Trophoblast cell (in vitro differentiated cells and primary cell): ENCODE measurements at regions not wholly inside any gene's neighbourhood (a gene's known extent, or its start where the extent isn't known, plus 50 kb on each side); places are given as distances from the start of the nearest gene placed in this dataset.

Experiments
- DNase-seq, 2 donors: peaks; one replicate each; pipeline ENCODE4 v3.0.0-alpha.2; 2016
- H2AFZ ChIP-seq: 2 replicates; pipeline ENCODE4 v1.6.1; 2013; ENCODE audit warnings: low read length, moderate library complexity, mild to moderate bottlenecking; ENCODE audit not compliant: insufficient read depth, poor library complexity
- H2AK5ac ChIP-seq: 2 replicates; pipeline ENCODE4 v1.6.1; 2013; ENCODE audit warnings: mild to moderate bottlenecking, low read length
- H2BK120ac ChIP-seq: 2 replicates; pipeline ENCODE4 v1.6.1; 2013; ENCODE audit warnings: low read length, mild to moderate bottlenecking, moderate library complexity; ENCODE audit not compliant: insufficient read depth, poor library complexity
- H2BK12ac ChIP-seq: 2 replicates; pipeline ENCODE4 v1.6.1; 2013; ENCODE audit warnings: mild to moderate bottlenecking, low read length, moderate library complexity
- H2BK5ac ChIP-seq: 2 replicates; pipeline ENCODE4 v1.6.1; 2013; ENCODE audit warnings: low read length, low read depth, moderate library complexity, mild to moderate bottlenecking; ENCODE audit not compliant: poor library complexity
- H3K14ac ChIP-seq: 2 replicates; pipeline ENCODE4 v1.6.1; 2013; ENCODE audit warnings: mild to moderate bottlenecking, low read length
- H3K18ac ChIP-seq: 2 replicates; pipeline ENCODE4 v1.6.1; 2013; ENCODE audit warnings: mild to moderate bottlenecking, low read length
- H3K23ac ChIP-seq: 2 replicates; pipeline ENCODE4 v1.6.1; 2013; ENCODE audit warnings: low read length
- H3K27ac ChIP-seq: 2 replicates; pipeline ENCODE4 v1.5.1; 2013; ENCODE audit warnings: low read depth, mild to moderate bottlenecking, inconsistent platforms, low read length, moderate library complexity
- H3K27me3 ChIP-seq: 2 replicates; pipeline ENCODE4 v1.6.1; 2013; ENCODE audit warnings: inconsistent platforms, mild to moderate bottlenecking, low read length, moderate library complexity; ENCODE audit not compliant: insufficient read depth
- H3K36me3 ChIP-seq, 2 experiments: 1 replicate in 1 of 2; 2 replicates in 1 of 2; pipeline ENCODE4 v1.6.1; 2013; ENCODE audit warnings: low read length in 2 of 2, mild to moderate bottlenecking in 2 of 2, moderate library complexity in 1 of 2; ENCODE audit not compliant: insufficient read depth in 2 of 2, control insufficient read depth in 1 of 2
- H3K4ac ChIP-seq: 2 replicates; pipeline ENCODE4 v1.6.1; 2013; ENCODE audit warnings: low read depth, mild to moderate bottlenecking, low read length, moderate library complexity
- H3K4me1 ChIP-seq, 2 experiments: 1 replicate in 1 of 2; 2 replicates in 1 of 2; pipeline ENCODE4 v1.6.1; 2013; ENCODE audit warnings: low read length in 2 of 2, mild to moderate bottlenecking in 2 of 2, moderate library complexity in 1 of 2; ENCODE audit not compliant: insufficient read depth in 2 of 2, control insufficient read depth in 1 of 2
- H3K4me2 ChIP-seq: 2 replicates; pipeline ENCODE4 v1.6.1; 2013; ENCODE audit warnings: inconsistent platforms, mild to moderate bottlenecking, low read length, moderate library complexity
- H3K4me3 ChIP-seq: 2 replicates; pipeline ENCODE4 v1.5.1; 2013; ENCODE audit warnings: mild to moderate bottlenecking, low read depth, low read length, inconsistent platforms
- H3K79me1 ChIP-seq: one replicate; pipeline ENCODE4 v1.6.1; 2013; ENCODE audit warnings: low read length
- H3K79me2 ChIP-seq: 2 replicates; pipeline ENCODE4 v1.6.1; 2013; ENCODE audit warnings: low read length, mild to moderate bottlenecking; ENCODE audit not compliant: control insufficient read depth, insufficient read depth, poor library complexity
- H3K9ac ChIP-seq: 2 replicates; pipeline ENCODE4 v1.6.1; 2013; ENCODE audit warnings: mild to moderate bottlenecking, low read length
- H3K9me3 ChIP-seq: 2 replicates; pipeline ENCODE4 v1.6.1; 2013; ENCODE audit warnings: low read depth, mild to moderate bottlenecking, control low read depth, inconsistent platforms, low read length; ENCODE audit not compliant: insufficient read depth
- H4K12ac ChIP-seq: 2 replicates; pipeline ENCODE4 v1.6.1; 2013; ENCODE audit warnings: low read depth, mild to moderate bottlenecking, low read length, moderate library complexity
- H4K8ac ChIP-seq: 2 replicates; pipeline ENCODE4 v1.6.1; 2013; ENCODE audit warnings: low read depth, mild to moderate bottlenecking, low read length, moderate library complexity
- H4K91ac ChIP-seq: one replicate; pipeline ENCODE4 v1.6.1; 2013; ENCODE audit warnings: low read depth, mild to moderate bottlenecking, low read length, moderate library complexity
- WGBS: extraction: QIAGEN DNeasy Blood & Tissue Kit; methylation state at CpG from one replicate; pipeline ENCODE4 v1.1.7; 2013; ENCODE audit warnings: missing lambda C conversion rate; ENCODE audit not compliant: insufficient read length, insufficient coverage; ENCODE audit errors: extremely low coverage; 5-methylcytosine and 5-hydroxymethylcytosine counted together

DNA sequence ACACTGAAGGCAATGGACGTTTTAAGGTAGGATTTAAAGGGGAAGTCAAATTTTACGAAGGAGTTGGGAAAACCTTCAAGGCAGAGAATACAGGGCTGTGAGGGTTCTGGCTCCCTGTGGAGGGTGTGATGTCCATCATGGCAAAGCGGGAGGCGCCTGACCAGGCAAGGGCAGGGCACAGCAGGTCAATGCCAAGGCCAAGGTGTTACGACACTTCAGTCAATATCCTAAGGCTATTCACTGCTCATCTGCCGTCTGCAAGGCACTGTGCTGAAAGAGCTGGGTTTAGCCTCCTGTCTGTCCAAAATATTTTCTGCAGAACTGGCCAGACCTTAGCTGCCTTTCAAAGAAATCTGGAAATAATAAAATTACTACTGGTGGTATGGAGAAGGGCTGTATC, 297.9 kb upstream of the MGMT start:
- Histone ChIP-seq H3K4me3 (no peak overlapping the region), H4K91ac (no peak overlapping the region), H3K14ac (no peak overlapping the region), H4K8ac (no peak overlapping the region), H3K23ac (no peak overlapping the region), H3K9me3 (peaks cover 2% of the 10 kb centered on the region), H3K36me3 (no peaks in the 10 kb centered on the region), H2AFZ (no peak overlapping the region), H2BK120ac (no peak overlapping the region), H2BK5ac (no peak overlapping the region), H3K18ac (no peak overlapping the region), H4K12ac (no peak overlapping the region), H3K9ac (no peak overlapping the region), H3K4me2 (no peak overlapping the region), H3K27ac (no peak overlapping the region), H3K27me3 (no peaks in the 10 kb centered on the region), H2BK12ac (no peak overlapping the region), H3K79me2 (no peaks in the 10 kb centered on the region), H3K79me1 (no peaks in the 10 kb centered on the region), H2AK5ac (no peak overlapping the region), H3K4me1 (no peaks in the 10 kb centered on the region), H3K4ac (no peak overlapping the region)
- DNase-seq, result no peak
- no CpG with 5 or more reads among the region's 6 CpGs for WGBS

DNA sequence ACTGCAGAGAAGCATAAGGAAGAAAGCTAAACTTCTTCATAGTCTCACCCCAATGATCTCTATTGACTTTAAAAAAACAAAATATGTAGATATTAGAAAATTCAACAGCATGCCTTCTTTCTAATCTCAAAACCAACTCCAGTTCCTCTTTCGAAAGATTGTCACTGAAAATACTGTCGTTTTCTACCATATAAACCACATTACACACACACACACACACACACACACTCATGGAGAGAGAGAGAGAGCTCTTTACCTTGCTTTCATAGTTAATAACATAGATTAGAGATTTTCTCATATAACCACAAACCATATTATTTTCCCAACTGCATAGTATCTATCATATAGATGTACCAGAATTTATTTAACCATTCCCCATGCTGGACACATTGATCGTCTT, 296.2 kb upstream of the MGMT start:
- H3K27ac ChIP-seq, result no peak overlapping the region
- no peak overlapping the region for H2BK5ac ChIP-seq
- no peak overlapping the region for H4K12ac ChIP-seq
- no peak overlapping the region for H3K9ac ChIP-seq
- no peak overlapping the region for H2BK120ac ChIP-seq
- H3K9me3 ChIP-seq, result peaks cover 2% of the 10 kb centered on the region
- H3K4me1 ChIP-seq, result no peaks in the 10 kb centered on the region
- H3K36me3 ChIP-seq, result no peaks in the 10 kb centered on the region
- no peak overlapping the region for H3K4me2 ChIP-seq
- no peaks in the 10 kb centered on the region for H3K79me2 ChIP-seq
- no peak overlapping the region for H3K4ac ChIP-seq
- no peak overlapping the region for H3K18ac ChIP-seq
- H2AFZ ChIP-seq, result no peak overlapping the region
- H3K23ac ChIP-seq, result no peak overlapping the region
- H3K79me1 ChIP-seq, result no peaks in the 10 kb centered on the region
- no CpG with 5 or more reads among the region's 3 CpGs for WGBS
- no peak for DNase-seq
- H4K91ac ChIP-seq, result no peak overlapping the region
- no peak overlapping the region for H2AK5ac ChIP-seq
- no peak overlapping the region for H4K8ac ChIP-seq
- H3K14ac ChIP-seq, result no peak overlapping the region
- H3K27me3 ChIP-seq, result no peaks in the 10 kb centered on the region
- no peak overlapping the region for H2BK12ac ChIP-seq
- H3K4me3 ChIP-seq, result no peak overlapping the region

DNA sequence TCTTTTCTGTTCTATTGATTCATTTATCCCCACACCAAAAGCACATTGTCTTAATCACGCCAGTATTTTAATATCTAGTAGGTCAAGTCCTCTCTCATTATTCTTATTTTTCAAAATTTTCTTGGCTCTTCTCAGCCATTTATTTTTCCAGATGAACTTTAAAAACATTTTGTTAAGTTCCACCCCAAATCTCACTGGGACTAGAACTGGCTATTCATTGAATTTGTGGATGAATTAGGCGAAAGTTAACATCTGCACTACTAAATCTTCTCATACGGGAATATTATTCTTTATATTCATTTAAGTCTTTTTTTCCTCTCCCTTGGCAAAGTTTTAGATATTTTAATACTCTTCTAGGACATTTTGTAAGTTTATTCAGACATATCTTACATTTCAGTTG, 295.2 kb upstream of the MGMT start:
- H3K79me2 ChIP-seq, result no peaks in the 10 kb centered on the region
- H4K12ac ChIP-seq, result no peak overlapping the region
- peaks cover 2% of the 10 kb centered on the region for H3K9me3 ChIP-seq
- no peaks in the 10 kb centered on the region for H3K27me3 ChIP-seq
- H3K4me1 ChIP-seq, result no peaks in the 10 kb centered on the region
- no peak overlapping the region for H3K14ac ChIP-seq
- H3K9ac ChIP-seq, result no peak overlapping the region
- H3K4ac ChIP-seq, result no peak overlapping the region
- no peak overlapping the region for H3K18ac ChIP-seq
- WGBS, result no CpG with 5 or more reads among the region's 3 CpGs
- no peak overlapping the region for H4K91ac ChIP-seq
- H2BK5ac ChIP-seq, result no peak overlapping the region
- no peak overlapping the region for H3K27ac ChIP-seq
- no peak overlapping the region for H4K8ac ChIP-seq
- no peak overlapping the region for H3K4me2 ChIP-seq
- H3K79me1 ChIP-seq, result no peaks in the 10 kb centered on the region
- no peak overlapping the region for H3K4me3 ChIP-seq
- H3K23ac ChIP-seq, result no peak overlapping the region
- H2BK120ac ChIP-seq, result no peak overlapping the region
- H2AK5ac ChIP-seq, result no peak overlapping the region
- H2BK12ac ChIP-seq, result no peak overlapping the region
- H2AFZ ChIP-seq, result no peak overlapping the region
- DNase-seq, result no peak
- no peaks in the 10 kb centered on the region for H3K36me3 ChIP-seq

DNA sequence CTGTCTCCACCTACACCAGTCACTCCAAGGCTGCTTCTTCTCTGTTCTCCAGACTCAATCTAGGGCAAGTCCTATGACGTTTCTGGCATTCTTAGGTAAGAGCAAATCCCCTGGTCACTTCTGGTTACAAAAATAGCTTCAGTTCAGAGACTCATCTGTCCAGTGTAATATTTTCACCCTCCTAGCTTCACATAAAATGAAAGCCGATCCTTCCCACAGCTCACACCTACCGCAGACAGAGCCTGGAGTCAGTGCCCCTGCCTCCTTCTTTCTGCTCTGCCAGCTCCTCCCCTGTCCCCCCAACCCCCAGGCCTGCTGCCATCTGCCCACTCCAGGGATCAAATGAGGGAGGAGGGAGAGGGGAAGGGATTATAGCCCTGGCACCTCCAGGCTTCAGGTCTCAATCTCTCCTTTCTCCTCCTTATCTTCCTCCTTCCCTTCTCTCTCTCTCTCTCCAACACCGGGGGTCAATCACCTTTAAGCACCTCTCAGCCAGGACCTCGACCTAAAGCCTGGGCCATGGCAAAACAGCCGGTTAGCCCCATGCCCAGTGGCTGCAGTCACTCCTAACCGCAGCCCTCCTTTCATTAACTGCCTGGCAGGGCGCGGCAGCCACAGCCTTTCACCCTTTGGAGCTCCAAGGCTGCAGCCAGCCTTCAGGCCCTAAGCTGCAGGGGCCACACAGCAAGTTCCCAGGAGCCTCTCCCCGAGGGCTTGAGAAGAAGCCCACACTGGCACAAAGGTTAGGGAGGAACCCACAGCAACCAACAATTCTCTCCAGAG, 292.6 kb upstream of the MGMT start:
- no peak overlapping the region for H3K4me3 ChIP-seq
- H3K9me3 ChIP-seq, result no peaks in the 10 kb centered on the region
- H4K12ac ChIP-seq, result no peak overlapping the region
- no peak overlapping the region for H3K27ac ChIP-seq
- no peaks in the 10 kb centered on the region for H3K79me2 ChIP-seq
- H3K4me2 ChIP-seq, result no peak overlapping the region
- H4K91ac ChIP-seq, result no peak overlapping the region
- H2BK120ac ChIP-seq, result no peak overlapping the region
- no peak overlapping the region for H3K18ac ChIP-seq
- no peak overlapping the region for H2BK5ac ChIP-seq
- no peak for DNase-seq
- no peaks in the 10 kb centered on the region for H3K79me1 ChIP-seq
- H3K27me3 ChIP-seq, result no peaks in the 10 kb centered on the region
- no peak overlapping the region for H3K23ac ChIP-seq
- H3K9ac ChIP-seq, result no peak overlapping the region
- no peaks in the 10 kb centered on the region for H3K36me3 ChIP-seq
- no peak overlapping the region for H2AK5ac ChIP-seq
- no peak overlapping the region for H4K8ac ChIP-seq
- H3K4me1 ChIP-seq, result no peaks in the 10 kb centered on the region
- H3K4ac ChIP-seq, result no peak overlapping the region
- no peak overlapping the region for H2BK12ac ChIP-seq
- H3K14ac ChIP-seq, result no peak overlapping the region
- no peak overlapping the region for H2AFZ ChIP-seq
- no CpG with 5 or more reads among the region's 10 CpGs for WGBS
